PFSK-1 (cell line): ENCODE measurements at regions not wholly inside any gene's neighbourhood (a gene's known extent, or its start where the extent isn't known, plus 50 kb on each side); places are given as distances from the start of the nearest gene placed in this dataset.

ENCODE experiments used
- POLR2AphosphoS5 ChIP-seq: IDR thresholded peaks from 2 replicates; pipeline ENCODE4 v1.6.1; 2012; ENCODE audit warnings: low read depth, mild to moderate bottlenecking, control low read depth, low read length, moderate library complexity
- REST ChIP-seq, 2 experiments: IDR thresholded peaks; 2 replicates each; pipeline versions ENCODE4 v1.6.1 to v1.8.0; 2011 to 2012; ENCODE audit warnings: low read depth in 2 of 2, low read length in 2 of 2, control low read depth in 1 of 2, inconsistent platforms in 1 of 2, mild to moderate bottlenecking in 1 of 2, moderate library complexity in 1 of 2; ENCODE audit not compliant: insufficient read depth in 1 of 2
- SIN3A ChIP-seq: IDR thresholded peaks from 2 replicates; pipeline ENCODE4 v1.6.1; 2012; ENCODE audit warnings: mild to moderate bottlenecking, low read length, moderate library complexity, borderline replicate concordance; ENCODE audit not compliant: insufficient read depth
- TAF1 ChIP-seq: IDR thresholded peaks from 2 replicates; pipeline ENCODE4 v1.6.1; 2012; ENCODE audit warnings: low read length, control low read depth, borderline replicate concordance; ENCODE audit not compliant: insufficient read depth

GRCh38 chr13:47239025-47239424 lies 342.2 kb upstream of the HTR2A start:
- no peak for TF ChIP-seq POLR2AphosphoS5
- no peak for TF ChIP-seq SIN3A
- no peak for TF ChIP-seq REST (IDR thresholded peaks at IDR 0.05; ENCODE audit: insufficient read depth in 1 of 2, low read depth in 2 of 2, low read length in 2 of 2)
- TF ChIP-seq TAF1: no peak
